ENCODE measurements at regions not wholly inside any gene's neighbourhood (a gene's known extent, or its start where the extent isn't known, plus 50 kb on each side); places are given as distances from the start of the nearest gene placed in this dataset.

GRCh38 chr1:221442056-221442455 lies 299.8 kb downstream of the DUSP10 start:
- Histone ChIP-seq H3K36me3 (replicated peaks in 1 of 2; ENCODE audit: control insufficient read depth in 1 of 2, insufficient read depth in 2 of 2, low read length in 1 of 2) (no peaks in the 10 kb centered on the region), H3K9me3 (no peaks in the 10 kb centered on the region), H2AFZ (ENCODE audit: low read depth) (no peak overlapping the region; the same call in 1 of the 2 replicates), H3K4me2 (no peak overlapping the region), H3K9ac (no peak overlapping the region), H3K4me3 (ENCODE audit: low read depth in 2 of 2, low read length in 1 of 2) (no peak overlapping the region), H3K79me2 (ENCODE audit: insufficient read depth) (no peaks in the 10 kb centered on the region), H3F3A (replicated peaks; ENCODE audit: insufficient read depth) (peaks cover 35% of the 10 kb centered on the region), H4K20me1 (ENCODE audit: insufficient read depth) (no peaks in the 10 kb centered on the region), H3K27me3 (ENCODE audit: insufficient read depth) (no peaks in the 10 kb centered on the region), H3K27ac (ENCODE audit: low read depth in 2 of 2, low read length in 1 of 2) (peak overlapping the region; percentile 97; a peak in 3 of 4 replicates), H3K4me1 (ENCODE audit: control insufficient read depth in 1 of 2, insufficient read depth in 2 of 2, low read depth in 1 of 2, low read length in 1 of 2) (peaks cover 20 to 23% of the 10 kb centered on the region in 2 experiments; a peak in 3 of 4 replicates), H3K9me2 (no peaks in the 10 kb centered on the region)
- WGBS (ENCODE audit: low lambda C conversion rate), result 90% methylated on average over 3 of the region's 3 CpGs
- no peak for DNase-seq
- TF ChIP-seq NRF1 (IDR thresholded peaks at IDR 0.05; ENCODE audit: low read depth, low read length) (no peak), YY1 (IDR thresholded peaks at IDR 0.05; ENCODE audit: low read depth) (no peak), FOXJ3 (CRISPR knock-in tag; IDR thresholded peaks at IDR 0.05) (no peak)
- POLR2A ChIA-PET, result no interaction called here
- CTCF ChIA-PET, result interaction anchor here (0.9 to 1.5 kb wide), 3 partner anchors 11 to 178 kb away, joined by 3 to 4 read pairs (median 4); no protein-coding TSS in a partner anchor

- DNase-seq, result no peak
- H3K4me3 ChIP-seq (ENCODE audit: low read depth in 2 of 2, low read length in 1 of 2), result no peak overlapping the region
- H3K79me2 ChIP-seq (ENCODE audit: insufficient read depth), result no peaks in the 10 kb centered on the region
- H3K9me2 ChIP-seq, result no peaks in the 10 kb centered on the region
- H3F3A ChIP-seq (replicated peaks; ENCODE audit: insufficient read depth), result peaks cover 21% of the 10 kb centered on the region
- POLR2A ChIA-PET, result no interaction called here
- peaks cover 16 to 20% of the 10 kb centered on the region in 2 experiments; a peak in 3 of 4 replicates for H3K4me1 ChIP-seq (ENCODE audit: control insufficient read depth in 1 of 2, insufficient read depth in 2 of 2, low read depth in 1 of 2, low read length in 1 of 2)
- H3K9me3 ChIP-seq, result no peaks in the 10 kb centered on the region
- CTCF ChIA-PET, result interaction anchor here (1.7 kb wide), 1 partner anchor 9 kb away, joined by 8 read pairs; no protein-coding TSS in a partner anchor
- H2AFZ ChIP-seq (ENCODE audit: low read depth), result no peak overlapping the region
- 87% methylated on average over 5 of the region's 6 CpGs for WGBS (ENCODE audit: low lambda C conversion rate)
- H3K27ac ChIP-seq (ENCODE audit: low read depth in 2 of 2, low read length in 1 of 2), result no peak overlapping the region
- no peak for TF ChIP-seq ZBTB33 (IDR thresholded peaks at IDR 0.05; ENCODE audit: borderline replicate concordance, low read depth)
- no peak for TF ChIP-seq FOXM1 (IDR thresholded peaks at IDR 0.05; ENCODE audit: low read depth)
- no peak for TF ChIP-seq REST (IDR thresholded peaks at IDR 0.05; ENCODE audit: low read depth, low read length)
- no peak for TF ChIP-seq RAD21 (IDR thresholded peaks at IDR 0.05; ENCODE audit: low read length)
- TF ChIP-seq CHD2 (IDR thresholded peaks at IDR 0.05; ENCODE audit: low read length, partially characterized antibody), result no peak
- no peak overlapping the region for H3K4me2 ChIP-seq
- H4K20me1 ChIP-seq (ENCODE audit: insufficient read depth), result no peaks in the 10 kb centered on the region
- H3K27me3 ChIP-seq (ENCODE audit: insufficient read depth), result no peaks in the 10 kb centered on the region
- H3K9ac ChIP-seq, result no peak overlapping the region
- no peaks in the 10 kb centered on the region for H3K36me3 ChIP-seq (replicated peaks in 1 of 2; ENCODE audit: control insufficient read depth in 1 of 2, insufficient read depth in 2 of 2, low read length in 1 of 2)
Observed at GRCh38 chr1:221444346-221444745, 297.5 kb downstream of the DUSP10 start.
